ENCODE measurements at regions not wholly inside any gene's neighbourhood (a gene's known extent, or its start where the extent isn't known, plus 50 kb on each side); places are given as distances from the start of the nearest gene placed in this dataset.

- no peak overlapping the region for H2AFZ ChIP-seq (ENCODE audit: low read depth, low read length)
- H3K36me3 ChIP-seq (ENCODE audit: insufficient read depth, low read length) = no peaks in the 10 kb centered on the region
- TF ChIP-seq EZH2 (IDR thresholded peaks at IDR 0.05; ENCODE audit: insufficient read depth, low read length) = no peak
- TF ChIP-seq CTCF (IDR thresholded peaks at IDR 0.05; ENCODE audit: insufficient read depth, low read depth, low read length) = no peak
- no peaks in the 10 kb centered on the region for H3K4me1 ChIP-seq (ENCODE audit: insufficient read depth, low read length)
- Mint-ChIP-seq H3K27ac (ENCODE audit: unreplicated experiment) (no peak overlapping the region), H3K9me3 (ENCODE audit: unreplicated experiment) (no peaks in the 10 kb centered on the region), H3K4me3 (ENCODE audit: unreplicated experiment) (no peak overlapping the region), H3K36me3 (ENCODE audit: low read depth, unreplicated experiment) (no peaks in the 10 kb centered on the region), H3K27me3 (ENCODE audit: low read depth, unreplicated experiment) (no peaks in the 10 kb centered on the region), H3K4me1 (ENCODE audit: low read depth, unreplicated experiment) (peaks cover 7% of the 10 kb centered on the region)
- H3K9ac ChIP-seq (ENCODE audit: low read length) = no peak overlapping the region
- H3K27me3 ChIP-seq (ENCODE audit: insufficient read depth, low read length) = no peaks in the 10 kb centered on the region
- FAIRE-seq (no peak), DNase-seq (ENCODE audit: low read depth) (peak; percentile 9)
- no peak overlapping the region for H3K4me3 ChIP-seq (ENCODE audit: insufficient read depth, low read depth, low read length)
- no peaks in the 10 kb centered on the region for H3K79me2 ChIP-seq (ENCODE audit: insufficient read depth, low read length)
- no peak overlapping the region for H3K4me2 ChIP-seq (ENCODE audit: low read length)
- H3K9me3 ChIP-seq (ENCODE audit: insufficient read depth, low read depth, low read length) = no peaks in the 10 kb centered on the region
- H3K27ac ChIP-seq (ENCODE audit: low read depth, low read length) = no peak overlapping the region
- no peaks in the 10 kb centered on the region for H4K20me1 ChIP-seq (ENCODE audit: insufficient read depth, low read length)
These were observed 95.4 kb upstream of the CADPS start for GRCh38 chr3:62970648-62971047.

GRCh38 chr3:62975566-62975965, 100.3 kb upstream of the CADPS start:
- Histone ChIP-seq H3K9ac (ENCODE audit: low read length) (no peak overlapping the region), H2AFZ (ENCODE audit: low read depth, low read length) (no peak overlapping the region), H3K9me3 (ENCODE audit: insufficient read depth, low read depth, low read length) (no peaks in the 10 kb centered on the region), H3K36me3 (ENCODE audit: insufficient read depth, low read length) (no peaks in the 10 kb centered on the region), H3K4me2 (ENCODE audit: low read length) (no peak overlapping the region), H3K27me3 (ENCODE audit: insufficient read depth, low read length) (no peaks in the 10 kb centered on the region), H3K4me1 (ENCODE audit: insufficient read depth, low read length) (no peaks in the 10 kb centered on the region), H3K79me2 (ENCODE audit: insufficient read depth, low read length) (no peaks in the 10 kb centered on the region), H4K20me1 (ENCODE audit: insufficient read depth, low read length) (no peaks in the 10 kb centered on the region), H3K27ac (ENCODE audit: low read depth, low read length) (no peak overlapping the region), H3K4me3 (ENCODE audit: insufficient read depth, low read depth, low read length) (no peak overlapping the region)
- DNase-seq (ENCODE audit: low read depth) (no peak), FAIRE-seq (no peak)
- H3K4me1 Mint-ChIP-seq (ENCODE audit: low read depth, unreplicated experiment) = peaks cover 1% of the 10 kb centered on the region
- no peaks in the 10 kb centered on the region for H3K27me3 Mint-ChIP-seq (ENCODE audit: low read depth, unreplicated experiment)
- H3K4me3 Mint-ChIP-seq (ENCODE audit: unreplicated experiment) = no peak overlapping the region
- no peak for TF ChIP-seq EZH2 (IDR thresholded peaks at IDR 0.05; ENCODE audit: insufficient read depth, low read length)
- no peak for TF ChIP-seq CTCF (IDR thresholded peaks at IDR 0.05; ENCODE audit: insufficient read depth, low read depth, low read length)
- H3K27ac Mint-ChIP-seq (ENCODE audit: unreplicated experiment) = no peak overlapping the region
- no peaks in the 10 kb centered on the region for H3K9me3 Mint-ChIP-seq (ENCODE audit: unreplicated experiment)
- H3K36me3 Mint-ChIP-seq (ENCODE audit: low read depth, unreplicated experiment) = no peaks in the 10 kb centered on the region

- DNase-seq (ENCODE audit: low read depth) = no peak
- Histone ChIP-seq H3K4me3 (ENCODE audit: insufficient read depth, low read depth, low read length) (no peak overlapping the region), H3K79me2 (ENCODE audit: insufficient read depth, low read length) (no peaks in the 10 kb centered on the region), H2AFZ (ENCODE audit: low read depth, low read length) (no peak overlapping the region), H3K4me1 (ENCODE audit: insufficient read depth, low read length) (no peaks in the 10 kb centered on the region), H3K4me2 (ENCODE audit: low read length) (no peak overlapping the region), H3K9ac (ENCODE audit: low read length) (no peak overlapping the region), H4K20me1 (ENCODE audit: insufficient read depth, low read length) (no peaks in the 10 kb centered on the region), H3K27me3 (ENCODE audit: insufficient read depth, low read length) (no peaks in the 10 kb centered on the region), H3K27ac (ENCODE audit: low read depth, low read length) (no peak overlapping the region), H3K36me3 (ENCODE audit: insufficient read depth, low read length) (no peaks in the 10 kb centered on the region), H3K9me3 (ENCODE audit: insufficient read depth, low read depth, low read length) (no peaks in the 10 kb centered on the region)
- peaks cover 7% of the 10 kb centered on the region for H3K4me1 Mint-ChIP-seq (ENCODE audit: low read depth, unreplicated experiment)
- H3K36me3 Mint-ChIP-seq (ENCODE audit: low read depth, unreplicated experiment) = no peaks in the 10 kb centered on the region
- H3K27ac Mint-ChIP-seq (ENCODE audit: unreplicated experiment) = peak overlapping the region; percentile 38
- TF ChIP-seq EZH2 (IDR thresholded peaks at IDR 0.05; ENCODE audit: insufficient read depth, low read length) (no peak), CTCF (IDR thresholded peaks at IDR 0.05; ENCODE audit: insufficient read depth, low read depth, low read length) (no peak)
- no peaks in the 10 kb centered on the region for H3K27me3 Mint-ChIP-seq (ENCODE audit: low read depth, unreplicated experiment)
- H3K9me3 Mint-ChIP-seq (ENCODE audit: unreplicated experiment) = no peaks in the 10 kb centered on the region
- no peak overlapping the region for H3K4me3 Mint-ChIP-seq (ENCODE audit: unreplicated experiment)
- FAIRE-seq = no peak
These were observed 106.7 kb upstream of the CADPS start for GRCh38 chr3:62981962-62982361.
